HL-60 (cell line): ENCODE measurements at regions not wholly inside any gene's neighbourhood (a gene's known extent, or its start where the extent isn't known, plus 50 kb on each side); places are given as distances from the start of the nearest gene placed in this dataset.

ENCODE experiments used
- DNase-seq, 2 experiments: peaks; one replicate each; pipeline ENCODE4 v3.0.0-alpha.2; 2010 to 2020; ENCODE audit warnings: low read depth in 1 of 2, low spot score in 1 of 2
- H3K27ac ChIP-seq: fragments of 250-450 bp; sonication (Bioruptor Pico); replicated peaks from 2 replicates; pipeline ENCODE4 v1.5.1; 2020; ENCODE audit warnings: mild to moderate bottlenecking, moderate library complexity
- H3K27me3 ChIP-seq: fragments of 250-450 bp; sonication (Bioruptor Pico); 2 replicates; pipeline ENCODE4 v1.5.1; 2021; ENCODE audit warnings: mild to moderate bottlenecking, moderate library complexity; ENCODE audit not compliant: insufficient read depth, poor library complexity, severe bottlenecking
- H3K4me3 ChIP-seq: replicated peaks from 2 replicates; pipeline ENCODE4 v1.5.1; 2011; ENCODE audit warnings: mild to moderate bottlenecking, control low read depth, low read length; ENCODE audit not compliant: insufficient read depth
- CTCF ChIP-seq: IDR thresholded peaks from one replicate; pipeline ENCODE4 v1.5.1; 2011; ENCODE audit warnings: low read length, control low read depth, inconsistent platforms; ENCODE audit not compliant: insufficient read depth
- GABPA ChIP-seq: IDR thresholded peaks from 2 replicates; pipeline ENCODE4 v1.6.1; 2012; ENCODE audit warnings: low read depth
- POLR2AphosphoS5 ChIP-seq: IDR thresholded peaks from 2 replicates; pipeline ENCODE4 v1.6.1; 2012; ENCODE audit warnings: low read depth
- SPI1 ChIP-seq: IDR thresholded peaks from 2 replicates; pipeline ENCODE4 v1.6.1; 2012; ENCODE audit warnings: low read depth, mild to moderate bottlenecking, borderline replicate concordance
- TF ChIP-seq, protein P1 (sequence below): IDR thresholded peaks from 2 replicates; pipeline ENCODE4 v1.6.1; 2012; ENCODE audit warnings: low read depth; ENCODE audit not compliant: insufficient replicate concordance

- no peak overlapping the region for H3K4me3 ChIP-seq
- no peak for DNase-seq
- TF ChIP-seq GABPA: no peak
- no peak overlapping the region for H3K27ac ChIP-seq
- H3K27me3 ChIP-seq: no peaks in the 10 kb centered on the region
These were observed 335.2 kb upstream of the TNP1 start for GRCh38 chr2:217195016-217195415.

- Histone ChIP-seq H3K27ac (no peak overlapping the region), H3K27me3 (no peaks in the 10 kb centered on the region), H3K4me3 (no peak overlapping the region)
- TF ChIP-seq, protein P1, sequence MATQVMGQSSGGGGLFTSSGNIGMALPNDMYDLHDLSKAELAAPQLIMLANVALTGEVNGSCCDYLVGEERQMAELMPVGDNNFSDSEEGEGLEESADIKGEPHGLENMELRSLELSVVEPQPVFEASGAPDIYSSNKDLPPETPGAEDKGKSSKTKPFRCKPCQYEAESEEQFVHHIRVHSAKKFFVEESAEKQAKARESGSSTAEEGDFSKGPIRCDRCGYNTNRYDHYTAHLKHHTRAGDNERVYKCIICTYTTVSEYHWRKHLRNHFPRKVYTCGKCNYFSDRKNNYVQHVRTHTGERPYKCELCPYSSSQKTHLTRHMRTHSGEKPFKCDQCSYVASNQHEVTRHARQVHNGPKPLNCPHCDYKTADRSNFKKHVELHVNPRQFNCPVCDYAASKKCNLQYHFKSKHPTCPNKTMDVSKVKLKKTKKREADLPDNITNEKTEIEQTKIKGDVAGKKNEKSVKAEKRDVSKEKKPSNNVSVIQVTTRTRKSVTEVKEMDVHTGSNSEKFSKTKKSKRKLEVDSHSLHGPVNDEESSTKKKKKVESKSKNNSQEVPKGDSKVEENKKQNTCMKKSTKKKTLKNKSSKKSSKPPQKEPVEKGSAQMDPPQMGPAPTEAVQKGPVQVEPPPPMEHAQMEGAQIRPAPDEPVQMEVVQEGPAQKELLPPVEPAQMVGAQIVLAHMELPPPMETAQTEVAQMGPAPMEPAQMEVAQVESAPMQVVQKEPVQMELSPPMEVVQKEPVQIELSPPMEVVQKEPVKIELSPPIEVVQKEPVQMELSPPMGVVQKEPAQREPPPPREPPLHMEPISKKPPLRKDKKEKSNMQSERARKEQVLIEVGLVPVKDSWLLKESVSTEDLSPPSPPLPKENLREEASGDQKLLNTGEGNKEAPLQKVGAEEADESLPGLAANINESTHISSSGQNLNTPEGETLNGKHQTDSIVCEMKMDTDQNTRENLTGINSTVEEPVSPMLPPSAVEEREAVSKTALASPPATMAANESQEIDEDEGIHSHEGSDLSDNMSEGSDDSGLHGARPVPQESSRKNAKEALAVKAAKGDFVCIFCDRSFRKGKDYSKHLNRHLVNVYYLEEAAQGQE: no peak
- no peak for DNase-seq
These were observed 333.8 kb upstream of the TNP1 start for GRCh38 chr2:217193431-217194340.

GRCh38 chr2:217192366-217192765 lies 332.5 kb upstream of the TNP1 start:
- TF ChIP-seq, protein P1: no peak
- Histone ChIP-seq H3K4me3 (no peak overlapping the region), H3K27ac (no peak overlapping the region), H3K27me3 (no peaks in the 10 kb centered on the region)
- DNase-seq: no peak

GRCh38 chr2:217189747-217190146 lies 329.9 kb upstream of the TNP1 start:
- TF ChIP-seq CTCF (no peak), POLR2AphosphoS5 (no peak), GABPA (no peak), SPI1 (no peak)
- TF ChIP-seq, protein P1: no peak

More at GRCh38 chr2:217189747-217190146, 329.9 kb upstream of the TNP1 start:
- no peak overlapping the region for H3K27ac ChIP-seq
- H3K4me3 ChIP-seq: no peak overlapping the region
- DNase-seq: no peak
- H3K27me3 ChIP-seq: no peaks in the 10 kb centered on the region
